Fibroblast of lung (primary cell): ENCODE measurements at regions not wholly inside any gene's neighbourhood (a gene's known extent, or its start where the extent isn't known, plus 50 kb on each side); places are given as distances from the start of the nearest gene placed in this dataset.

Experiments
- DNase-seq, 2 donors: peaks; one replicate each; pipeline versions ENCODE4 v3.0.0 to v3.0.0-alpha.2; 2010; ENCODE audit warnings: low read depth in 2 of 2
- H2AFZ ChIP-seq: 2 replicates; pipeline ENCODE4 v1.5.1; 2012; ENCODE audit warnings: low read length, control low read depth, inconsistent platforms
- H3K27ac ChIP-seq: 2 replicates; pipeline ENCODE4 v1.5.1; 2011; ENCODE audit warnings: low read length, control low read depth; ENCODE audit not compliant: insufficient read depth
- H3K27me3 ChIP-seq: 2 replicates; pipeline ENCODE4 v1.5.1; 2011; ENCODE audit warnings: mild to moderate bottlenecking, low read length; ENCODE audit not compliant: control insufficient read depth, insufficient read depth
- H3K36me3 ChIP-seq: 2 replicates; pipeline ENCODE4 v1.5.1; 2011; ENCODE audit warnings: low read length; ENCODE audit not compliant: control insufficient read depth, insufficient read depth
- H3K4me1 ChIP-seq: 2 replicates; pipeline ENCODE4 v1.5.1; 2011; ENCODE audit warnings: low read length; ENCODE audit not compliant: control insufficient read depth, insufficient read depth; ENCODE audit errors: extremely low read depth
- H3K4me2 ChIP-seq: 2 replicates; pipeline ENCODE4 v1.5.1; 2011; ENCODE audit warnings: low read length, control low read depth; ENCODE audit not compliant: insufficient read depth; ENCODE audit errors: extremely low read depth
- H3K4me3 ChIP-seq, 4 experiments: fragments of 200-600 bp in 1 of 4; sonication (generic) in 1 of 4; replicated peaks in 1 of 4; 2 replicates each; pipeline ENCODE4 v1.5.1; 2011 to 2016; ENCODE audit warnings: low read length in 4 of 4, low read depth in 3 of 4, mild to moderate bottlenecking in 3 of 4, control low read depth in 2 of 4, inconsistent platforms in 1 of 4, mixed read lengths in 1 of 4; ENCODE audit not compliant: insufficient read depth in 1 of 4; ENCODE audit errors: control extremely low read depth in 1 of 4
- H3K79me2 ChIP-seq: 2 replicates; pipeline ENCODE4 v1.5.1; 2012; ENCODE audit warnings: mild to moderate bottlenecking, low read length, inconsistent platforms; ENCODE audit not compliant: control insufficient read depth, insufficient read depth
- H3K9ac ChIP-seq: 2 replicates; pipeline ENCODE4 v1.5.1; 2011; ENCODE audit warnings: mild to moderate bottlenecking, low read length, control low read depth; ENCODE audit not compliant: insufficient read depth
- H3K9me3 ChIP-seq: 2 replicates; pipeline ENCODE4 v1.5.1; 2012; ENCODE audit warnings: low read depth, low read length; ENCODE audit not compliant: control insufficient read depth, insufficient read depth
- H4K20me1 ChIP-seq: 2 replicates; pipeline ENCODE4 v1.5.1; 2011; ENCODE audit warnings: low read length; ENCODE audit not compliant: control insufficient read depth, insufficient read depth; ENCODE audit errors: extremely low read depth
- EZH2 ChIP-seq: IDR thresholded peaks from 2 replicates; pipeline ENCODE4 v1.5.1; 2012; ENCODE audit warnings: low read length, control low read depth, mild to moderate bottlenecking; ENCODE audit errors: missing control alignments
- TF ChIP-seq, protein P1 (sequence below), 2 donors: IDR thresholded peaks in 1 of 2; conservative IDR thresholded peaks in 1 of 2; 1 replicate in 1 of 2; 2 replicates in 1 of 2; pipeline ENCODE4 v1.5.1; 2011 to 2012; ENCODE audit warnings: low read length in 2 of 2, control low read depth in 1 of 2, inconsistent platforms in 1 of 2, low read depth in 1 of 2, mild to moderate bottlenecking in 1 of 2

GRCh38 chr18:22346953-22347605 is 70.6 kb downstream of the CTAGE1 start:
- no peaks in the 10 kb centered on the region for H4K20me1 ChIP-seq
- no peak overlapping the region for H3K27ac ChIP-seq
- no peaks in the 10 kb centered on the region for H3K79me2 ChIP-seq
- H3K4me2 ChIP-seq, result no peak overlapping the region
- peaks cover 3% of the 10 kb centered on the region for H3K4me1 ChIP-seq
- H3K9ac ChIP-seq, result no peak overlapping the region
- peaks cover 4% of the 10 kb centered on the region for H3K27me3 ChIP-seq
- H2AFZ ChIP-seq, result no peak overlapping the region
- H3K4me3 ChIP-seq, result no peak overlapping the region
- no peaks in the 10 kb centered on the region for H3K36me3 ChIP-seq
- peak; percentile 38 to 78 for DNase-seq
- TF ChIP-seq, protein P1, sequence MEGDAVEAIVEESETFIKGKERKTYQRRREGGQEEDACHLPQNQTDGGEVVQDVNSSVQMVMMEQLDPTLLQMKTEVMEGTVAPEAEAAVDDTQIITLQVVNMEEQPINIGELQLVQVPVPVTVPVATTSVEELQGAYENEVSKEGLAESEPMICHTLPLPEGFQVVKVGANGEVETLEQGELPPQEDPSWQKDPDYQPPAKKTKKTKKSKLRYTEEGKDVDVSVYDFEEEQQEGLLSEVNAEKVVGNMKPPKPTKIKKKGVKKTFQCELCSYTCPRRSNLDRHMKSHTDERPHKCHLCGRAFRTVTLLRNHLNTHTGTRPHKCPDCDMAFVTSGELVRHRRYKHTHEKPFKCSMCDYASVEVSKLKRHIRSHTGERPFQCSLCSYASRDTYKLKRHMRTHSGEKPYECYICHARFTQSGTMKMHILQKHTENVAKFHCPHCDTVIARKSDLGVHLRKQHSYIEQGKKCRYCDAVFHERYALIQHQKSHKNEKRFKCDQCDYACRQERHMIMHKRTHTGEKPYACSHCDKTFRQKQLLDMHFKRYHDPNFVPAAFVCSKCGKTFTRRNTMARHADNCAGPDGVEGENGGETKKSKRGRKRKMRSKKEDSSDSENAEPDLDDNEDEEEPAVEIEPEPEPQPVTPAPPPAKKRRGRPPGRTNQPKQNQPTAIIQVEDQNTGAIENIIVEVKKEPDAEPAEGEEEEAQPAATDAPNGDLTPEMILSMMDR (conservative IDR thresholded peaks at IDR 0.05 in 1 of 2, IDR thresholded peaks at IDR 0.05 in 1 of 2; ENCODE audit: low read depth in 1 of 2, low read length in 2 of 2), result no peak
- no peak for TF ChIP-seq EZH2
- no peaks in the 10 kb centered on the region for H3K9me3 ChIP-seq

GRCh38 chr18:22346401-22346952 is 71.2 kb downstream of the CTAGE1 start:
- Histone ChIP-seq H3K4me1 (peaks cover 3% of the 10 kb centered on the region), H3K27me3 (peaks cover 4% of the 10 kb centered on the region), H3K9me3 (no peaks in the 10 kb centered on the region), H3K27ac (no peak overlapping the region), H3K9ac (no peak overlapping the region), H3K36me3 (no peaks in the 10 kb centered on the region), H4K20me1 (no peaks in the 10 kb centered on the region), H3K79me2 (no peaks in the 10 kb centered on the region), H2AFZ (no peak overlapping the region), H3K4me2 (no peak overlapping the region), H3K4me3 (no peak overlapping the region)
- DNase-seq, result peak; percentile 69 to 81
- TF ChIP-seq, protein P1 (conservative IDR thresholded peaks at IDR 0.05 in 1 of 2, IDR thresholded peaks at IDR 0.05 in 1 of 2; ENCODE audit: low read depth in 1 of 2, low read length in 2 of 2), result no peak
- TF ChIP-seq EZH2, result no peak

- Histone ChIP-seq H3K27ac (no peak overlapping the region), H3K9me3 (no peaks in the 10 kb centered on the region), H4K20me1 (no peaks in the 10 kb centered on the region), H3K79me2 (no peaks in the 10 kb centered on the region), H3K27me3 (peaks cover 4% of the 10 kb centered on the region), H2AFZ (no peak overlapping the region), H3K9ac (no peak overlapping the region), H3K4me3 (no peak overlapping the region), H3K4me2 (no peak overlapping the region), H3K4me1 (peaks cover 3% of the 10 kb centered on the region), H3K36me3 (no peaks in the 10 kb centered on the region)
- no peak for TF ChIP-seq EZH2
- TF ChIP-seq, protein P1 (conservative IDR thresholded peaks at IDR 0.05 in 1 of 2, IDR thresholded peaks at IDR 0.05 in 1 of 2; ENCODE audit: low read depth in 1 of 2, low read length in 2 of 2), result no peak
- peak in 1 of 2 donors; percentile 11 for DNase-seq
These were observed 72.0 kb downstream of the CTAGE1 start for GRCh38 chr18:22345718-22346117.
